NCI-H1105 (cell line): ENCODE measurements at regions not wholly inside any gene's neighbourhood (a gene's known extent, or its start where the extent isn't known, plus 50 kb on each side); places are given as distances from the start of the nearest gene placed in this dataset.

ENCODE experiments used
- DNase-seq: peaks from one replicate; lab custom pipeline; 2025; lab: John Stamatoyannopoulos, UW

DNA sequence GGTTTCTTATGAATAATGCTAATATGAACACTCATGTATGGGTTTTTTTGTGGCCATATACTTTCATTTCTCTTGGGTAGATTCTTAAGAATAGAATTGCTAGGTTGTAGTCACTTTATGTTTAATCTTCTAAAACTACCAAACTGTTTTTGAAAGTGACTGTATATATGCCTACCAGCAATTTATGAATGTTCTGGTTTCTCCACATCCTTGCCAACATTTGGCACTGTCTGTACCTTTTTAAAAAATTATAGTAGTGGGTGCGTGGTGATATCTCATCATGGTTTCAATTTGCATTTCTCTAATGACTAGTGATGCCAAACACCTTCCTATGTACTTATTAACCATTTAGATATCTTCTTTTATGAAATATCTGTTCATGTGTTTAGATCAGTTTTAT lies 110.6 kb upstream of the RIOK3 start:
- no peak for DNase-seq

DNA sequence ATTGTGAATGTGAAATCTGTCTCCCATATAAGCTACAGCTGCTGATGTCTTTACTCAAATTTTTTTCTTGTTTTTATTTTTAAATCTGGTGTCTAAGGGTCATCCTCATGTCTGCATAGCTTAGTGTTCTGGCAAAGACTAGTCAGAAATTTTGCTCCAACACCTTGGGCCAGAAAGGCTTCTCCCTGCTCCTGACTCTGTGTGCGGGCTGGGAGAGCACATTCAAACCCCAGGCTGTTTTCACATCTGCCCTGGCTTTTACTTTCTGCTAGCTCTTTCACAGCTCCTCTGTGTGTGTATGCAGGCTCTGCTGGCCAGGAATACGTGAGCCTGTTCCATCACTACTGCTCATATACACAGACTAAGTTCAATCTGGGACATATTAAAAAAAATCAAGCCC lies 102.9 kb upstream of the RIOK3 start:
- no peak for DNase-seq

DNA sequence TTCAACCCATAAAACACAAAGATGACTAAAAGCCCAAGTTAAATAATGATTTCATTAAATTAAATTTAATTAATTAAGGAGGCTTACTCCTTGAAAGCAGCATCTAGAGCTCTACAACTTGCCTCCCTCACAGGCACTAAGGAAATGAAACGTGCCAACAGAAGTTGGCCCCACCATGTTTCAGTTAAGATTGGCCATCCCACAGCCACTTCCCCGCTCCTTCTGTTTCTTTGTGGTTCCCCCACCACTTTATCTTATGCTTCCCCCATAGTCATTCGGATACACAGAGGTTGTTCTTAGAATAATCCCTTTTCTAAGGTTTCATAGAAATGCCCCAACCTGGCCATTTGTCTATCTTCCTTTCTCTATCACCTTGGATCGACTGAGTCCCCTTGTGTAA lies 101.6 kb upstream of the RIOK3 start:
- no peak for DNase-seq

DNA sequence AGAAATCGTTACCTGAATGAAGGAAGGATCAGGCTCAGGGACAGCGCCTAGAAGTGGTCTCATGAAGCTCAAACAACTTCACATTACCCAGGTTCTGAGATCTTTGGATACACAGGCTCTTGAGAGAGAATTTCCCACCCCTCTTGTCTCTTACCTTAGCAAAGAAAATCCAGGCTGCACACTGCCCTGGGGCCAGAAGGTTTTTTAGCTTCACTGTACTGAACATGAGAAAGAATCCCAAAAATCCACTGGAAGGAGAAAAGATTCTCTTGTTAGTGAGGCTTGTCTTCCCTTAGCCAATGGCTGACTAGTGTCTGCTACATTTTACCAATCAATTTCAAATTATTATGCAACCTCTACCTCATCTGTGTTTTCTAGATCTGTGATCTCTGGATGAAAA lies 101.0 kb upstream of the RIOK3 start:
- DNase-seq = no peak

DNA sequence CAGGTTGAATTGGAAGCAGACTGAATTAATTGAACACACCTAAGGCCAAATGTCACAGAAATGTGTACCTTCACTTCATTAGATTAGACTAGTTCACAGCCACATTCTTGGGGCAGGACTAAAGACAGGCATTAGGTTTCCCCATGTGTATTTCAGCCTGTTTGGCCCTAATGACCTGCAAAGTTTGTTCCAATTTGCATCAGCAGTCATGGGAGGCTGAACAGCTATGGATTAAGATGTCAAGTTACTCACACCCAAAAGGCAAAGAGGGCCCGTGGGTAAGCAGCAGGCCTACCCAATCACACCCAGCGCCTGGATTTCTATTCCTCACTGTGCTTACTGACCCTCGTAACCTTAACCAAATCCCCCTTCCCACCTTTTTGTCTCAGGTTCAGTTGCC lies 99.6 kb upstream of the RIOK3 start:
- no peak for DNase-seq

DNA sequence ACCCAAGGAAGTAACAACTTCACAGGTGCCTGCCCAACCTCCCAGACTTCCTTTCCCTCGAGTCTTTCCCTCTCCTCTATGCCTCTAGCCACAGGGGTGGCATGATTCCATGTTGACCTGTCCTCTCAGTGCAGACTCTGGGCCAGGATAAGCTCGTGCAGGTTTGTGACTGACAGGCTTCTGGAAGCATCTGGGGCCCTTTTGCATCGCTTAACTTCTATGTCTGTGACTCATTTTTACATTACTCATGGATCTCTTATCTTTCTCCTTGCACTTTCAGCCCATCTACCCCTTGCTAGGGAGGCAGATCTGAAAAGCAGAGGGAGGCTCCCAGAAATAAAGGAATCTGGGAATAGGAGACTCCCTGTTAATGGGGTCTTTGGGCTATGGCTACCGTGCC lies 98.5 kb upstream of the RIOK3 start:
- DNase-seq = no peak

DNA sequence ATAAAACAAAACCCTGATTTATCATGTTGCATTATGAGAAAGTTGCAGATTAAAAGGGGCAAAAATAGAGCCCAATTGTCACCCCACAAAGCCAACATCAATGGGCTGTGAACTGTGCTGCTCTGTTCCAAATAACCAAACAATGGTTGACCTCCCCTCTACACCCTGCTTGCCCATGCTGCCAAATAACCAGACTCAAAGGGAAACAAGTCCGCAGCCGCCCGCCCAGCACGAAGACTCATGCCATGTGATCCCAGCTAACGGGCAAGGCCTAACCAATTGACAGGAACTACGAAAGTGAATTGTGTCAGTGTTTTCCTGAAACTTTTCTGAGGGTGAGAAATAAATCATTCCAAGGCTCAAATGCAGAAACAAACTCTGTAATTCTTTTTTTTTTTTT lies 97.9 kb upstream of the RIOK3 start:
- no peak for DNase-seq

DNA sequence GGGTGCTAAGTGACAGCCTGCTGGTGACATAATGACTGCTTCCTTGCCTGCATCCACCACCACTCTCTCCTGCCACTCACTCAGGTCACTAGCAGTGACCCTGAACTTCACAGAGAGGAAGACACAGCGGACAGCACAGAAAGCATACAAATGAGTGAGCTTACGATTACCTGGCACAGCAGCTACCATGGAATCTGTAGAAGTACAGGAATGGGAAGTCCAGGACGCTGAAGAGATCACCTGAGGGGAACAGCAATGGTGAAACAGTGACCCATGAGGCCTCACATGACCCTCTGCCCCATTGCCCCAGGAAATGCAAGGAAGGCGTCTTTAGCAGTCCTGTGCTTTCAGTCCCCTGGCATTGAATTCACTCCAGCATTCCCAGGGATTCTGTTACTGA lies 96.7 kb upstream of the RIOK3 start:
- DNase-seq = no peak

DNA sequence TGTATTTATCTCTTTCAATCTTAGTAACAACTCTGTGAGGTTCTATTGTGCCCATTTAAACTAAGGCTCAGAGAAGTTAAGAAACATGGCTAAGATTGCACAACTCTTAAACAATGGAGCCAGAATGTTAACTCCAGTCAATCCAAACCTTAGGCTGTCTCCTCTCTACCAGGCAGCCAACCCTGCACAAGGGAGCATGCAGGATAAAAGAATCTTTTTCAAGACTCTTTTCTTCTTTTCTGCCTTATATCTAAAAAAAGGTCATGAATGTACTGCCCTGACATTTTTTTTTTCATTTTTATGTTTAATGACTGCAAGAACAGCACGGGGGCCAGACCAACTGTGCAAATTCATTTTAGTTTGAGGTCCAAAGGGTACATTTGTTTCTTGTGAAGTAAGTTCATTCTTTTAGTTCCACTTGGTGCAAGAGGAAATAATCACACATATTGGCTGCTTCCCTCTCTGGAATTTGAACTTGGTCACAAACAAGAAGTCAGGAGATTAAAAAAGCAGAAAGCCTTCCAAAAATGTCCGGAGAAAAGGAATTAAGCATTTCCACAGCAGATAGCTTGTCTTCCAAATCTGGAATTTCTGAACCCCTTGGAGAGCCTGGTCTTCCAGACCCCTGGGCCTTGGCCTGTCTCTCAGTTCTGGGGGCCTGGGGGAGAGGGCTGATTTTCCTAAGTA lies 96.0 kb upstream of the RIOK3 start:
- no peak for DNase-seq

DNA sequence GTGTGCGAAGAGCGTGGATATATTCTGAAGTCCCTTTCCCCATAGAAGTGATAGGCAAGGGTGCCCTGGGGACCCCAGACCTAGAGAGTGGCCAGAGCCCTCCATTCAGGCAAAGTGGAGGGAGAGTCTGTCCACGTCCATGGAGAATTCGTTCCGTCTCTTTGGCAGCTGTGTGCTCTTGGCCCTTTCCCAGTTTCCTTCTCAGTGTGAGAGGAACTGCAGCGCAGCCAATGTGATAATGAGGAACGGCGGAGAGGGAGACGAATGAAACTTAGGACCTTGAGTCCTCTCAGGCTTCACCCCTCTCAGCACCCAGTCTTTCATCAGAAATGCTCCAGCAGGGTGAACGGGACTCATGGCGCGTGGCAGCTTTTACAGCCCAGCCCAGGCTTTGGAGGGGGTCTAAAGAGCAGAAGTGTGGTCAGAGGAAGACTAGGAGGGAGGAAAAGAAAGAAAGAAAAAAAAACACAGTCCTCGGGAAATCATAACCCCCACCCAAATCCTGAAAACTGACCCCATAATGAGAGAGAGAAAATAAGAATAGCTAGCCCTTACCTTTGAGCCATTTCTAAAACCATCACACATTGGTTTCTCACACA lies 95.0 kb upstream of the RIOK3 start:
- no peak for DNase-seq

DNA sequence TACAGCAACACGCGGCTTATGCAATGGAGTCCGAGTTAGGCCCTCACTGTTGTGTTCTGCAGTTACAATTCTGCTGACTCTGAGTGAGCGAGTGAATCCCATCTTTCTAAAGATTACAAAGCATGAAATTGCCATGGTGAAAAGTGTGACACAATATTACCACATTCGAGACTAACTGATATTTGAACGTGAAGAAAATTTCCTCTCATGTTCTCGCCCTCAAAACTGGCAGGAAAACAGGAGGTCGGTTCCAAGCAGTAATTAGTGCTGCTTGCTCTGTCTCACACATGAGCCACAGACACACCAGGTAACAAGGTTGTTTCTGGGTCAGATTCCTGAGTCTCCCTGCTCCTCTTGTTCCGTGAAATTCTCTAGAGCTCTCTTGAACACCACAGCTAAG lies 93.7 kb upstream of the RIOK3 start:
- DNase-seq = no peak

DNA sequence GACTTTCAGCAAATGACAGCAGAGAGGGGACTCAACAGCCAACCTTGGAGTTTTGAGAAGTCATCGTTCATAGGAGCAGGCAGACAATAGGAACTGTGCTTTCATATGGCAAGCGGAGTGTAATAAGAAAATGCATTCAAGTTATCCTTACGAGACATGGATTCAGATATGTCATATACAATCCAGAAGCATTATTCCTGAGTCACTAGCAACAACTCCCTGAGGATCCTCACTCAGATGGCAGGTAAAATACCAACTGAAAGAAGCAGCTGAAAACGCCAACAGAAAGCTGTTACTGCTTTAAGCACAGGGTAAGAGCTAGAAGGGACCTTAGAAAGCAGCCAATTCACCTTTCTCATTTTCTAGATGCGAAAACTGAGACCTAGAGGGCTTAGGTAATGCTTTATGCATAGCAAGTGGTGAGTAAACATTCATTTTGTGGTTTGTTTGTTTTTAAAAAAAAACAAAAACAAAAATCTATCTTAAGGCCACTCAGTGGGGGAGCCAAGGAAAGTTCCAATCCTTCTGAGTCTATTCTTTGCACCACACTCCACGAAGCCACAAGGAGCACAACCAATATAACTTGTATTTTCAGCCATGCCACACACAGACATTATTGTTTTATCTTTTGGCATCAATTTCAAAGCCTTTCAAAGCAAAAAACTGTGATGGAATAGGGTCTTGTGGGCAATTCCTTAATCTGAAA lies 89.1 kb upstream of the RIOK3 start:
- no peak for DNase-seq

DNA sequence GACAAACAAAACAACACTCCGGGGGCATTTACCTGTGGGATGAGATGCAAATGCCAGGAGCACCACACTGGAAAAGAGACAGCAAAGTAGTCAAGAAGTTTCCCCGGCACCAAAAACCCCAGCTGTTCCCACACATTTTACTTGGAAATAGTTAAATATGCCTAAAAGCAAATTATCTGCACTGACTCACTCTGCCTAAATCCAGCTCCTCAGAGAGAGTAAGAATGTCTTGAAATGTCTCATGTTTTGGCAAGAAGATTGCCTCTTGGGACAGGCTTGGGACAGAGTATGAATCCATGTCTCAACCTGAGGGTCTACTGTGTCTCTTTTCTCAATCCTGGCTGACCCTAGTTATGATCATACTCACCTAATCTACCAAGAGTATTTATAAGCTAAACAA lies 87.5 kb upstream of the RIOK3 start:
- no peak for DNase-seq

DNA sequence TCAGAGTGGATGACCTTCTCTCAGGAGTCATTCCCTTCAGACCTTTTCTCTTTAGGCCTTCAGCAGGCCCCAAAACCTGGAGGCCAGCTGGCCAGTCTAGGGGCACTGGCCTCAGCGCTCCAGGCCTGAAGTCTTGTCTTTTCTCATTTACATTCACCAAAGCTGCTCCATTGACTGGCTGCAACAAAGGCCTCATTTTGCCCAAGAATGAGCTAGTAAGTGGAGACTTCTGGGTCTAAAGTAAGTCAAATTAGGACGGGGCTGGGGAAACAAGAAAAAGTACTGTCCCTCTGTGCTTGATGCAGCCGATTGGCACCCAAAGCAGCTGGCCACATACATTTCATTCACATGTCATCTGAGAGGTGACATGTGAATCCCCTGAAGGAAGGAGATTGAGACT lies 83.8 kb upstream of the RIOK3 start:
- no peak for DNase-seq

DNA sequence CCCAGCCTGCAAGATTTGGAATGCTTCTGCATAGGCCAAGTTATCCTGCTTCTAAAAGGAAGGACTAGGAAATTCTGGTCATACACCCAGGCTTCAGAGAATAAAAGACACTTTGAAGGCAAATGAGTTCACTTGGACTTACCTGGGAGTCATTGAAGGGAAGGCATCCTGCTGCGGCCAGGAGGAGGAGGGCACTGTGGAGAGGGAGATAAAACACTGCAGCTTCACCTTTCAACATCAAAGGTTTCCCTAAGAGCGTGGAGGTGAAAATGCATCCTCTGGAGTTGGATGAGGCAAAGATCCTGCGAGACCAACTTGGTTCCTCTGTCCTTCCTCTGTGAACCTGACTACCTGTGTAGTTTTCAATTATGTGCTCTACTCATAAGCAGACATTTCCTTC lies 79.5 kb upstream of the RIOK3 start:
- DNase-seq = no peak

DNA sequence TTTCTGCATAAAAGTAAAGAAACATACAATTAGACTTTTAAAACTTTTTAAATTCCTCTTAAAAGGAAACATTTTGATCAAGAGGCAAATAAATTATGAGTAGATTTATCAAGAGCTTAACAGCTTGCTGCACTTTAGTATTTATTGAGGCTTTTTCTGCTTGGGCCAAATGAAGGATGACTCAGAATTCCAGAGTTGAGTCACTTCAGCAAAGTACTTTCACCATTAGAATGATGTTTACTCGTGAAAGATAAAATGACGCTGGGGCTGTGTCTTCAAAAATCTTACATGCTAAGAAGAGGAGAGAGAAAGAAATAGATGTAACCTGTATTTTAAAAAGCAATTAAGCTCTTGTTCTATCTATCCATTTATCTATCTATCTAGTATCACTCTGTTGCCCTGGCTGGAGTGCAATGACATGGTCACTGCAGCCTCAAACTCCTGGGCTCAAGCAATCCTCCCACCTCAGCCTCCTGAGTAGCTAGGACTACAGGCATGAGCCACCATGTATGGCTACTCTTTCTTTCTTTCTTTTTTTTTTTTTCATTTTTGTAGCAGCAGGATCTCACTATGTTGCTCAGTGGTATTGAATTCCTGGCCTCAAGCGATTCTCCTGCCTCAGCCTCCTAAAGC lies 75.3 kb upstream of the RIOK3 start:
- no peak for DNase-seq

DNA sequence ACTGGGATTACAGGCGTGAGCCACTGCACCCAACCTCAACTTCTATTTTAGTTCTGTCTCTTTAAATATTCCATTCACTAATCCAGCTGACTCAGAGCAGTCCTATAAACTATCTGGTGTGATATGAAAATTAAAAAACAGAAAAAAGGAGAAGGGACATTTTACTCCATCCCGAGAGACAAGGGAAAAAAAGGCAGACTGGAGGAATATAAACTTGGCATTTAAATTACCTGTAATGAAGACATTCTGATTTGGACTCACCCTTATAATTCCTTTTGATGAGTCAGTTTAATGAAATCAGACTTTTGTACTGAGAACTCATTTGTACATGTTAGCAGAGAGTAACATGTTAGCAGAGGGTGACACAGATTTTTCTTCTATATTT lies 74.8 kb upstream of the RIOK3 start:
- no peak for DNase-seq

DNA sequence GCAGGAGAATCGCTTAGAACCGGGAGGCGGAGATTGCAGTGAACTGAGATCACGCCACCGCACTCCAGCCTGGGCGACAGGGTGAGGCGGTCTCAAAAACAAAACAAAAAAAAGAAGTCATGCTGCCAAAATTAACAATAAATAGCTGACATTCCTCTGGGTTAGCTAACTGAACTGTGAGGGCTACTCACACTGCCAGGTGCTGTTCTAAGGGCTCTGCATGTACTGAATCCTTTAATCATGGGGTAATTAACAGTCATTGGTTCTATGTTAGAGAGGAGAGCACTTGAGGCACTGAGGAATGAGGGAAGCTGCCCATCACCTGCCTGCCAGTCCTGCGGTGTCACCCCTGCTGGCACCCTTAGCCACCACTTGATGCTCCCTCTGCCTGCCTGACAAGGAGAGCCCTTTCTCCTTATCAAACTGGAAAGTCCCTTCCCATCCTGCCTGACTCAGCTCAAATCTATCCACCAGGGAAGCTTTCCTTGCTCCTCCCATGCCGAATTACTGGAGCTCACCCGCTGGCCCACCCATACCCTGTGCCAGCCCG lies 73.0 kb upstream of the RIOK3 start:
- DNase-seq = no peak

DNA sequence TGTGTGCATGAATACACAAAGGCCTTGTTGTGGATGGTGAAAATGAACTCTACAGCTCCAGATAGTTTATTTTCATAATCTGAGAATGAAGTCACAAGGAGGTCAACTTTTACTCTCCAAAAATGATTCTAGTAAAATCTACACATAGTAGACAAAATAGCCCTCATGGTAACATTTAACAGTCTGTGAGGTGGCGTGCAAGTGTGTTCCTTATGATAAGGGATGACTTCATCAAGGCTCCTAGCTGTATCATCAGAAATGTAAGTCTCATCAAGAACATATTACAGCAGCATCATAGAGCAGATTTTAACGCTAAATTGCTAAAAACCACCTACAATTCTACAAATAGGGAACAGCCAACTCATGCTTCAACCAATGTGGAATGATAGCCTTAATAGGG lies 72.3 kb upstream of the RIOK3 start:
- DNase-seq = no peak

DNA sequence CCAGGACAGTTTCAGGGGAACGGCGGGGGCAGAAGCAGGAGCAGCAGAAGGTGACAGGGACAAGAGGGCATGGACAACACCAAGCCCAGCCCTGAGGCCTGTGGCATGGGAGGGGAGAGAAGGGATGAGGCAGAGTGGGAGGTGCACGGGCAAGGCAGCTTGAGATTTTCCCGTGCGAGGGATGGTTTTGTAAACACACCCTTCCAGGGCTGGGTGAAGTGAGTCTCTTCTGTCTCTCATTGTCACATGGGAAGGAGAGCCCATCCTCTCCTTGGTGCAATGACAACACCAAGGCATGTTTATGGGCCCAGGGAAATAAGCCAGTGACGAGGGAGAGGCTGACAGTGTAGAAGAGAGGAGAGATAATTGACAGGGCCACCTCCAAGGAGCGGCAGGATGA lies 69.6 kb upstream of the RIOK3 start:
- DNase-seq = no peak

DNA sequence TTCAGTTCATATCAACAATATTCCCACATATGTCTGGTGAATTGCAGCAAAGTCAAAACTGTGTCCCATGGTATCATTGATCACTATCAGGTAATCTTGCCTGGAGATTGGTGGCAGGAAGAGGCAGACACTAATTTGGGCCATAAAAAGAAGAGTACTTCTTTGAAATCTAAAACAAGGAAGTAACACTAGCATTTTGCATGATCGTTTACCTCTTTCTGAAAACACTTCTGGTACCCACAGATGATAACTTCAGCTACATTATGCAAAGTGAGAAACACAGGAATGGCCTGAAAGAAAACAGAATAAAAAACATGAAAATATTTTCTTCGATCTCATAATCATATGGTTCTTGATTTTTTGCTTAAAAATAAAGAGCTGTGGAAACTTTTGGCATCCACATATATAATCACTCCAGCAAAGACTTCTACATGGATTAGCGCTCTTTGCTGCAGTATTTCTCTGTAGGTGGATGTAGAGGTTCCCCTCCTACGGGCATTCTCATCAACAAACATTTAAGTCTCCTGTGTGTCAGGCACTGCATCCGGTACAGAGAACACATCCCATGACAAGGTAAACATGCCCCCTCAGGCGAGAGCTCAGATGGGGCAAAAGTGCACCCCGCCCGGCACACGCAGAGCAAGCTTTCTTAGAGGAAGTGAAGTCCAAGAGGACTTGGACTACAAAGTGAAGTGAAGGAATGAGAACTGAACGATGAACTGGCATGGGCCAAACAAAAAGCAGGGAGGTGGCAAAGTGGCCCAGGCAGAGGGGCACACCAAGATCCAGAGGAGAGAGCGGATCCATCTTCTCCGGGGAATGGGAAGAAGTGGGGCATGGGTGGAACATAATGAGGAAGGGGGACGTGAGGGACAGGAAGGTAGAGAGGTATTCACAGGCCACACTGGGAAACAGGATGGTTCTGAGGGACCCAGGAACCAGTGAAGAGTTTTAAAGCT lies 68.0 kb upstream of the RIOK3 start:
- DNase-seq = no peak

DNA sequence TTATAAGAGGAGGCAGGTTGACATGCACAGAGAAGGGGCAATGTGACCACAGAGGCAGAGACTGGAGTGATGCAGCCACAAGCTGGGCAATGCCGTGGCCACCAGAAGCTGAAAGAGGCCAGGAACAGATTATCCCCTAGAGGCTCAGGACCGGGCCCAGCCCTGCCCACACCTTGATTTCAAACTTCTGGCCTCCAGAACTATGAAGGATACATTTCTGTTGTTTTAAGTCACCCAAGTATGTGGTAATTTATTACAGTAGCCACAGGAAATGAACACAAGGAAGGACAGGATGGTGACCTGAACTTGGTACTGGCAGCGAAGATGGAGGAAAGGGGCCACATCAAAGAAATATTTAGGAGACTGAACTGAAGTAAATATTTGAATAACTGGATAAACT lies 66.8 kb upstream of the RIOK3 start:
- no peak for DNase-seq
